ENCODE measurements at regions not wholly inside any gene's neighbourhood (a gene's known extent, or its start where the extent isn't known, plus 50 kb on each side); places are given as distances from the start of the nearest gene placed in this dataset.

- H3K36me3 ChIP-seq (ENCODE audit: control insufficient read depth in 1 of 2, insufficient read depth in 2 of 2, low read length in 2 of 2), result no peaks in the 10 kb centered on the region
- H3K4me2 ChIP-seq (ENCODE audit: low read length), result no peak overlapping the region
- ChIA-PET RAD21 (ENCODE audit: low non-redundant PET in 1 of 2, low total read pairs in 2 of 2, uncharacterized antibody in 2 of 2, unreplicated experiment in 2 of 2) (no interaction called here), CTCF (no interaction called here), POLR2A (no interaction called here)
- no peak overlapping the region for H3K27ac ChIP-seq (ENCODE audit: low read depth, low read length)
- H4K20me1 ChIP-seq (ENCODE audit: insufficient read depth), result no peaks in the 10 kb centered on the region
- no peak overlapping the region for H2AFZ ChIP-seq (ENCODE audit: low read depth, low read length, poor library complexity, severe bottlenecking)
- no peaks in the 10 kb centered on the region for H3K27me3 ChIP-seq (ENCODE audit: insufficient read depth, low read length)
- intact Hi-C loops (cut with micrococcal nuclease), result no loop called here
- TF ChIP-seq FOSL1 (IDR thresholded peaks at IDR 0.05; ENCODE audit: low read depth) (no peak), MAX (IDR thresholded peaks at IDR 0.05) (no peak), SRF (IDR thresholded peaks at IDR 0.05; ENCODE audit: low read depth) (no peak), CBX3 (IDR thresholded peaks at IDR 0.05; ENCODE audit: low read depth) (no peak), EGR1 (IDR thresholded peaks at IDR 0.05; ENCODE audit: low read depth) (no peak), CTCF (IDR thresholded peaks at IDR 0.05 in 2 of 3, conservative IDR thresholded peaks at IDR 0.05 in 1 of 3; ENCODE audit: borderline replicate concordance in 1 of 3, insufficient read depth in 1 of 3, low read depth in 2 of 3, low read length in 2 of 3) (no peak), TCF7L2 (IDR thresholded peaks at IDR 0.05; ENCODE audit: borderline replicate concordance, extremely low read depth, insufficient read depth, insufficient read length) (no peak), CEBPB (IDR thresholded peaks at IDR 0.05; ENCODE audit: low read depth) (no peak), POLR2AphosphoS5 (IDR thresholded peaks at IDR 0.05; ENCODE audit: low read depth, low read length) (no peak), ZBTB33 (IDR thresholded peaks at IDR 0.05; ENCODE audit: extremely low read depth, insufficient replicate concordance, low read length) (no peak), POLR2A (IDR thresholded peaks at IDR 0.05; ENCODE audit: borderline replicate concordance, extremely low read depth, insufficient read depth, insufficient read length) (no peak), EZH2phosphoT487 (IDR thresholded peaks at IDR 0.05; ENCODE audit: borderline replicate concordance) (no peak), SP1 (IDR thresholded peaks at IDR 0.05; ENCODE audit: low read depth) (no peak), JUND (IDR thresholded peaks at IDR 0.05) (no peak)
- no peak overlapping the region for H3K9ac ChIP-seq (ENCODE audit: low read length)
- H3K9me3 ChIP-seq (ENCODE audit: control insufficient read depth in 1 of 2, insufficient read depth in 1 of 2, low read depth in 1 of 2, low read length in 2 of 2), result no peaks in the 10 kb centered on the region
- no peak overlapping the region for H3K4me3 ChIP-seq (replicated peaks in 1 of 2; ENCODE audit: low read depth in 1 of 2, low read length in 2 of 2)
- no peaks in the 10 kb centered on the region for H3K79me2 ChIP-seq (ENCODE audit: insufficient read depth, low read length)
- H3K4me1 ChIP-seq (ENCODE audit: control insufficient read depth in 1 of 2, insufficient read depth in 2 of 2, low read length in 2 of 2), result peaks cover 0 to 10% of the 10 kb centered on the region in 2 experiments; a peak in 1 of 4 replicates
- no peak for DNase-seq (ENCODE audit: low read depth, low spot score)
- H3K9me2 ChIP-seq (ENCODE audit: insufficient read depth), result no peaks in the 10 kb centered on the region
- BruUV-seq (replicated peaks), result no TSS peak
- no peak for ATAC-seq
Observed at GRCh38 chr6:40932953-40933352, 106.1 kb downstream of the UNC5CL start.

Data from HCT116 (cell line).